ENCODE measurements at regions not wholly inside any gene's neighbourhood (a gene's known extent, or its start where the extent isn't known, plus 50 kb on each side); places are given as distances from the start of the nearest gene placed in this dataset.

GRCh38 chr2:185316383-185316782 is 422.2 kb upstream of the FSIP2 start:
- H3K4me1 Mint-ChIP-seq (ENCODE audit: low read depth in 2 of 2), result no peaks in the 10 kb centered on the region
- no peaks in the 10 kb centered on the region for H3K36me3 Mint-ChIP-seq
- no peak for ATAC-seq
- H3K27ac Mint-ChIP-seq, result no peak overlapping the region
- no peaks in the 10 kb centered on the region for H3K27me3 Mint-ChIP-seq
- H3K4me3 Mint-ChIP-seq, result no peak overlapping the region
- no peak for DNase-seq (ENCODE audit: low spot score)
- H3K9me3 Mint-ChIP-seq, result peaks cover 12% of the 10 kb centered on the region

- ATAC-seq, result no peak
- H3K4me3 Mint-ChIP-seq, result no peak overlapping the region
- no peaks in the 10 kb centered on the region for H3K4me1 Mint-ChIP-seq (ENCODE audit: low read depth in 2 of 2)
- H3K9me3 Mint-ChIP-seq, result peaks cover 11% of the 10 kb centered on the region
- no peak for DNase-seq (ENCODE audit: low spot score)
- H3K27me3 Mint-ChIP-seq, result no peaks in the 10 kb centered on the region
- H3K36me3 Mint-ChIP-seq, result no peaks in the 10 kb centered on the region
- no peak overlapping the region for H3K27ac Mint-ChIP-seq
Observed at GRCh38 chr2:185318271-185318724, 420.3 kb upstream of the FSIP2 start.

- H3K36me3 Mint-ChIP-seq, result peaks cover 6% of the 10 kb centered on the region
- no peaks in the 10 kb centered on the region for H3K4me1 Mint-ChIP-seq (ENCODE audit: low read depth in 2 of 2)
- ATAC-seq, result no peak
- H3K27me3 Mint-ChIP-seq, result no peaks in the 10 kb centered on the region
- H3K4me3 Mint-ChIP-seq, result no peak overlapping the region
- H3K9me3 Mint-ChIP-seq, result peaks cover 30% of the 10 kb centered on the region
- DNase-seq (ENCODE audit: low spot score), result no peak
- H3K27ac Mint-ChIP-seq, result no peak overlapping the region
Observed at GRCh38 chr2:185335879-185336278, 402.7 kb upstream of the FSIP2 start.

GRCh38 chr2:185337033-185337432 is 401.6 kb upstream of the FSIP2 start:
- ATAC-seq, result no peak
- H3K36me3 Mint-ChIP-seq, result peaks cover 6% of the 10 kb centered on the region
- no peak for DNase-seq (ENCODE audit: low spot score)
- no peak overlapping the region for H3K27ac Mint-ChIP-seq
- no peaks in the 10 kb centered on the region for H3K4me1 Mint-ChIP-seq (ENCODE audit: low read depth in 2 of 2)
- peaks cover 28% of the 10 kb centered on the region for H3K9me3 Mint-ChIP-seq
- H3K4me3 Mint-ChIP-seq, result no peak overlapping the region
- no peaks in the 10 kb centered on the region for H3K27me3 Mint-ChIP-seq

GRCh38 chr2:185338104-185338503 is 400.5 kb upstream of the FSIP2 start:
- DNase-seq (ENCODE audit: low spot score), result no peak
- no peak for ATAC-seq
- H3K9me3 Mint-ChIP-seq, result peaks cover 29% of the 10 kb centered on the region
- H3K27ac Mint-ChIP-seq, result no peak overlapping the region
- no peak overlapping the region for H3K4me3 Mint-ChIP-seq
- H3K36me3 Mint-ChIP-seq, result peaks cover 6% of the 10 kb centered on the region
- H3K4me1 Mint-ChIP-seq (ENCODE audit: low read depth in 2 of 2), result no peaks in the 10 kb centered on the region
- no peaks in the 10 kb centered on the region for H3K27me3 Mint-ChIP-seq

- peaks cover 15% of the 10 kb centered on the region for H3K9me3 Mint-ChIP-seq
- no peaks in the 10 kb centered on the region for H3K4me1 Mint-ChIP-seq (ENCODE audit: low read depth in 2 of 2)
- no peak overlapping the region for H3K4me3 Mint-ChIP-seq
- ATAC-seq (no peak), DNase-seq (ENCODE audit: low spot score) (no peak)
- H3K27ac Mint-ChIP-seq, result no peak overlapping the region
- H3K36me3 Mint-ChIP-seq, result no peaks in the 10 kb centered on the region
- H3K27me3 Mint-ChIP-seq, result no peaks in the 10 kb centered on the region
Observed at GRCh38 chr2:185347445-185347844, 391.2 kb upstream of the FSIP2 start.

- DNase-seq (ENCODE audit: low spot score) (no peak), ATAC-seq (no peak)
- no peaks in the 10 kb centered on the region for H3K4me1 Mint-ChIP-seq (ENCODE audit: low read depth in 2 of 2)
- H3K36me3 Mint-ChIP-seq, result no peaks in the 10 kb centered on the region
- no peak overlapping the region for H3K4me3 Mint-ChIP-seq
- H3K9me3 Mint-ChIP-seq, result peaks cover 3% of the 10 kb centered on the region
- no peaks in the 10 kb centered on the region for H3K27me3 Mint-ChIP-seq
- no peak overlapping the region for H3K27ac Mint-ChIP-seq
Observed at GRCh38 chr2:185360776-185361175, 377.8 kb upstream of the FSIP2 start.

GRCh38 chr2:185372188-185372587 is 366.4 kb upstream of the FSIP2 start:
- Mint-ChIP-seq H3K27me3 (no peaks in the 10 kb centered on the region), H3K27ac (no peak overlapping the region), H3K4me1 (ENCODE audit: low read depth in 2 of 2) (no peaks in the 10 kb centered on the region), H3K4me3 (no peak overlapping the region), H3K9me3 (peaks cover 8% of the 10 kb centered on the region), H3K36me3 (peaks cover under 1% of the 10 kb centered on the region)
- no peak for ATAC-seq
- DNase-seq (ENCODE audit: low spot score), result no peak

- H3K36me3 Mint-ChIP-seq, result peaks cover 5% of the 10 kb centered on the region
- no peaks in the 10 kb centered on the region for H3K27me3 Mint-ChIP-seq
- DNase-seq (ENCODE audit: low spot score), result no peak
- no peak overlapping the region for H3K27ac Mint-ChIP-seq
- peaks cover 12% of the 10 kb centered on the region for H3K9me3 Mint-ChIP-seq
- ATAC-seq, result no peak
- no peaks in the 10 kb centered on the region for H3K4me1 Mint-ChIP-seq (ENCODE audit: low read depth in 2 of 2)
- no peak overlapping the region for H3K4me3 Mint-ChIP-seq
Observed at GRCh38 chr2:185373229-185373628, 365.4 kb upstream of the FSIP2 start.

GRCh38 chr2:185374878-185375277 is 363.7 kb upstream of the FSIP2 start:
- H3K27ac Mint-ChIP-seq, result no peak overlapping the region
- H3K36me3 Mint-ChIP-seq, result peaks cover 5% of the 10 kb centered on the region
- DNase-seq (ENCODE audit: low spot score) (no peak), ATAC-seq (no peak)
- H3K4me3 Mint-ChIP-seq, result no peak overlapping the region
- H3K9me3 Mint-ChIP-seq, result peaks cover 18% of the 10 kb centered on the region
- no peaks in the 10 kb centered on the region for H3K4me1 Mint-ChIP-seq (ENCODE audit: low read depth in 2 of 2)
- no peaks in the 10 kb centered on the region for H3K27me3 Mint-ChIP-seq

- Mint-ChIP-seq H3K27ac (no peak overlapping the region), H3K27me3 (no peaks in the 10 kb centered on the region), H3K4me3 (no peak overlapping the region), H3K9me3 (peaks cover 22% of the 10 kb centered on the region), H3K36me3 (peaks cover 5% of the 10 kb centered on the region), H3K4me1 (ENCODE audit: low read depth in 2 of 2) (no peaks in the 10 kb centered on the region)
- DNase-seq (ENCODE audit: low spot score) (no peak), ATAC-seq (no peak)
Observed at GRCh38 chr2:185375731-185376130, 362.9 kb upstream of the FSIP2 start.

GRCh38 chr2:185381631-185382030 is 357.0 kb upstream of the FSIP2 start:
- Mint-ChIP-seq H3K4me1 (ENCODE audit: low read depth in 2 of 2) (no peaks in the 10 kb centered on the region), H3K4me3 (no peak overlapping the region), H3K27ac (no peak overlapping the region), H3K36me3 (peaks cover 5% of the 10 kb centered on the region), H3K27me3 (no peaks in the 10 kb centered on the region), H3K9me3 (peaks cover 15% of the 10 kb centered on the region)
- no peak for DNase-seq (ENCODE audit: low spot score)
- no peak for ATAC-seq

- no peak overlapping the region for H3K27ac Mint-ChIP-seq
Observed at GRCh38 chr2:185384822-185385560, 353.6 kb upstream of the FSIP2 start.

GRCh38 chr2:185388226-185388625 is 350.4 kb upstream of the FSIP2 start:
- H3K36me3 Mint-ChIP-seq, result no peaks in the 10 kb centered on the region
- peaks cover 3% of the 10 kb centered on the region for H3K9me3 Mint-ChIP-seq
- no peaks in the 10 kb centered on the region for H3K27me3 Mint-ChIP-seq
- DNase-seq (ENCODE audit: low spot score) (no peak), ATAC-seq (no peak)
- no peaks in the 10 kb centered on the region for H3K4me1 Mint-ChIP-seq (ENCODE audit: low read depth in 2 of 2)
- H3K27ac Mint-ChIP-seq, result no peak overlapping the region
- H3K4me3 Mint-ChIP-seq, result no peak overlapping the region

More at GRCh38 chr2:185384822-185385560, 353.6 kb upstream of the FSIP2 start:
- H3K4me1 Mint-ChIP-seq (ENCODE audit: low read depth in 2 of 2), result no peaks in the 10 kb centered on the region
- H3K9me3 Mint-ChIP-seq, result peaks cover 6% of the 10 kb centered on the region
- no peaks in the 10 kb centered on the region for H3K36me3 Mint-ChIP-seq
- ATAC-seq (no peak), DNase-seq (ENCODE audit: low spot score) (no peak)
- no peak overlapping the region for H3K4me3 Mint-ChIP-seq
- H3K27me3 Mint-ChIP-seq, result no peaks in the 10 kb centered on the region

- no peak for DNase-seq (ENCODE audit: low spot score)
- Mint-ChIP-seq H3K27me3 (no peaks in the 10 kb centered on the region), H3K4me1 (ENCODE audit: low read depth in 2 of 2) (no peaks in the 10 kb centered on the region), H3K27ac (no peak overlapping the region), H3K36me3 (no peaks in the 10 kb centered on the region), H3K4me3 (no peak overlapping the region), H3K9me3 (peaks cover 6% of the 10 kb centered on the region)
- ATAC-seq, result no peak
Observed at GRCh38 chr2:185391543-185391942, 347.1 kb upstream of the FSIP2 start.

Measured in natural killer cell treated with Interleukin-12 subunit alpha and Interleukin-12 subunit beta and Interleukin-15 and Interleukin-18, amount 100 ng/mL, for 72 hours (primary cell).